H9 (cell line): ENCODE measurements at regions not wholly inside any gene's neighbourhood (a gene's known extent, or its start where the extent isn't known, plus 50 kb on each side); places are given as distances from the start of the nearest gene placed in this dataset.

Experiments
- DNase-seq: peaks from one replicate; pipeline ENCODE4 v3.0.0-alpha.2; 2017
- H2AFZ ChIP-seq: one replicate; pipeline ENCODE4 v1.6.1; 2013; ENCODE audit warnings: mild to moderate bottlenecking, low read length, control low read depth, moderate library complexity
- H2AK5ac ChIP-seq: 2 replicates; pipeline ENCODE4 v1.6.1; 2013; ENCODE audit warnings: low read length, control low read depth, mixed read lengths; ENCODE audit not compliant: insufficient read length
- H2BK120ac ChIP-seq: one replicate; pipeline ENCODE4 v1.6.1; 2013; ENCODE audit warnings: low read depth, mild to moderate bottlenecking, low read length, control low read depth, inconsistent platforms; ENCODE audit not compliant: poor library complexity, severe bottlenecking
- H2BK12ac ChIP-seq: 2 replicates; pipeline ENCODE4 v1.6.1; 2013; ENCODE audit warnings: low read length, control low read depth, mixed read lengths, low read depth; ENCODE audit not compliant: insufficient read length
- H2BK15ac ChIP-seq: 2 replicates; pipeline ENCODE4 v1.6.1; 2013; ENCODE audit warnings: low read depth, low read length, control low read depth
- H2BK20ac ChIP-seq: one replicate; pipeline ENCODE4 v1.6.1; 2013; ENCODE audit warnings: low read depth, mild to moderate bottlenecking, low read length, control low read depth, inconsistent platforms; ENCODE audit not compliant: poor library complexity, severe bottlenecking
- H2BK5ac ChIP-seq: 2 replicates; pipeline ENCODE4 v1.6.1; 2013; ENCODE audit warnings: low read length, control low read depth, mixed read lengths; ENCODE audit not compliant: insufficient read length
- H3K14ac ChIP-seq: 2 replicates; pipeline ENCODE4 v1.6.1; 2013; ENCODE audit warnings: low read length, control low read depth; ENCODE audit not compliant: insufficient read depth
- H3K18ac ChIP-seq: 2 replicates; pipeline ENCODE4 v1.6.1; 2013; ENCODE audit warnings: low read depth, mild to moderate bottlenecking, mixed read lengths, low read length, control low read depth; ENCODE audit not compliant: insufficient read length
- H3K23ac ChIP-seq: 2 replicates; pipeline ENCODE4 v1.6.1; 2013; ENCODE audit warnings: low read length, control low read depth, mixed read lengths, low read depth; ENCODE audit not compliant: insufficient read length
- H3K23me2 ChIP-seq: 2 replicates; pipeline ENCODE4 v1.6.1; 2013; ENCODE audit warnings: low read depth, mild to moderate bottlenecking, mixed read lengths, low read length, control low read depth; ENCODE audit not compliant: insufficient read length, poor library complexity, severe bottlenecking
- H3K27ac ChIP-seq: 2 replicates; pipeline ENCODE4 v1.5.1; 2013; ENCODE audit warnings: low read length, control low read depth, mixed read lengths, low read depth; ENCODE audit not compliant: insufficient read length
- H3K27me3 ChIP-seq: 2 replicates; pipeline ENCODE4 v1.6.1; 2013; ENCODE audit warnings: low read length, control low read depth, inconsistent platforms; ENCODE audit not compliant: insufficient read depth
- H3K4ac ChIP-seq: 2 replicates; pipeline ENCODE4 v1.6.1; 2013; ENCODE audit warnings: low read depth, mild to moderate bottlenecking, control low read depth, inconsistent platforms, low read length, moderate library complexity
- H3K4me1 ChIP-seq: 2 replicates; pipeline ENCODE4 v1.6.1; 2013; ENCODE audit warnings: low read length, control low read depth, inconsistent platforms; ENCODE audit not compliant: insufficient read depth
- H3K4me2 ChIP-seq: 2 replicates; pipeline ENCODE4 v1.6.1; 2013; ENCODE audit warnings: low read length, control low read depth, mixed read lengths; ENCODE audit not compliant: insufficient read length, insufficient read depth
- H3K56ac ChIP-seq: 2 replicates; pipeline ENCODE4 v1.6.1; 2013; ENCODE audit warnings: low read depth, mild to moderate bottlenecking, mixed read lengths, low read length, control low read depth; ENCODE audit not compliant: insufficient read length
- H3K79me1 ChIP-seq: 2 replicates; pipeline ENCODE4 v1.6.1; 2013; ENCODE audit warnings: low read depth, mild to moderate bottlenecking, moderate library complexity, low read length, control low read depth, inconsistent platforms; ENCODE audit not compliant: insufficient read depth, poor library complexity, severe bottlenecking
- H3K79me2 ChIP-seq: 2 replicates; pipeline ENCODE4 v1.6.1; 2013; ENCODE audit warnings: low read length, control low read depth, inconsistent platforms; ENCODE audit not compliant: insufficient read depth
- H3K9ac ChIP-seq: 2 replicates; pipeline ENCODE4 v1.6.1; 2013; ENCODE audit warnings: low read length, control low read depth, mixed read lengths; ENCODE audit not compliant: insufficient read length; ENCODE audit errors: extremely low read depth
- H3K9me3 ChIP-seq: one replicate; pipeline ENCODE4 v1.6.1; 2013; ENCODE audit warnings: low read depth, low read length, inconsistent platforms; ENCODE audit not compliant: control insufficient read depth
- H3T11ph ChIP-seq: one replicate; pipeline ENCODE4 v1.6.1; 2013; ENCODE audit warnings: mild to moderate bottlenecking, low read length, control low read depth, inconsistent platforms
- H4K20me1 ChIP-seq: one replicate; pipeline ENCODE4 v1.6.1; 2013; ENCODE audit not compliant: control insufficient read depth, insufficient read length, insufficient read depth
- H4K5ac ChIP-seq: 2 replicates; pipeline ENCODE4 v1.6.1; 2013; ENCODE audit warnings: low read depth, mild to moderate bottlenecking, mixed read lengths, low read length, control low read depth; ENCODE audit not compliant: insufficient read length
- H4K8ac ChIP-seq: replicated peaks from 2 replicates; pipeline ENCODE4 v1.6.1; 2013; ENCODE audit warnings: low read length, control low read depth, mixed read lengths, low read depth; ENCODE audit not compliant: insufficient read length
- H4K91ac ChIP-seq: 2 replicates; pipeline ENCODE4 v1.6.1; 2013; ENCODE audit warnings: low read depth, mild to moderate bottlenecking, moderate library complexity, mixed read lengths, low read length, control low read depth; ENCODE audit not compliant: insufficient read length
- H3K27ac Mint-ChIP-seq, 3 experiments: 2 replicates in 2 of 3; 3 replicates in 1 of 3; pipeline ENCODE4 v1.8.0; 2020 to 2021; ENCODE audit warnings: mixed read lengths in 3 of 3, mild to moderate bottlenecking in 1 of 3, moderate library complexity in 1 of 3
- H3K27me3 Mint-ChIP-seq: 2 replicates; pipeline ENCODE4 v1.8.0; 2021; ENCODE audit warnings: low read depth, mild to moderate bottlenecking, moderate library complexity, mixed read lengths
- H3K36me3 Mint-ChIP-seq, 3 experiments: 2 replicates in 2 of 3; 3 replicates in 1 of 3; pipeline ENCODE4 v1.8.0; 2020 to 2021; ENCODE audit warnings: low read depth in 3 of 3, mixed read lengths in 3 of 3; ENCODE audit not compliant: insufficient read depth in 1 of 3
- H3K4me1 Mint-ChIP-seq, 2 experiments: 2 replicates each; pipeline ENCODE4 v1.8.0; 2020; ENCODE audit warnings: mixed read lengths in 2 of 2
- H3K4me3 Mint-ChIP-seq, 2 experiments: 2 replicates in 1 of 2; 3 replicates in 1 of 2; pipeline ENCODE4 v1.8.0; 2020 to 2021; ENCODE audit warnings: mild to moderate bottlenecking in 2 of 2, mixed read lengths in 2 of 2, moderate library complexity in 1 of 2
- H3K9me3 Mint-ChIP-seq, 2 experiments: 2 replicates in 1 of 2; 3 replicates in 1 of 2; pipeline ENCODE4 v1.8.0; 2020; ENCODE audit warnings: mild to moderate bottlenecking in 2 of 2, mixed read lengths in 2 of 2, moderate library complexity in 1 of 2
- WGBS: extraction: QIAGEN DNeasy Blood & Tissue Kit; methylation state at CpG from one replicate; pipeline ENCODE4 v1.1.7; 2013; ENCODE audit warnings: missing lambda C conversion rate, low lambda C conversion rate, mixed read lengths; ENCODE audit not compliant: insufficient read length; ENCODE audit errors: extremely low coverage; 5-methylcytosine and 5-hydroxymethylcytosine counted together
- TF ChIP-seq, protein P1 (sequence below): fragments of 200-600 bp; sonication (generic); conservative IDR thresholded peaks from 3 replicates; pipeline ENCODE4 v1.8.0; 2021; ENCODE audit warnings: antibody characterized with exemption, mild to moderate bottlenecking

DNA sequence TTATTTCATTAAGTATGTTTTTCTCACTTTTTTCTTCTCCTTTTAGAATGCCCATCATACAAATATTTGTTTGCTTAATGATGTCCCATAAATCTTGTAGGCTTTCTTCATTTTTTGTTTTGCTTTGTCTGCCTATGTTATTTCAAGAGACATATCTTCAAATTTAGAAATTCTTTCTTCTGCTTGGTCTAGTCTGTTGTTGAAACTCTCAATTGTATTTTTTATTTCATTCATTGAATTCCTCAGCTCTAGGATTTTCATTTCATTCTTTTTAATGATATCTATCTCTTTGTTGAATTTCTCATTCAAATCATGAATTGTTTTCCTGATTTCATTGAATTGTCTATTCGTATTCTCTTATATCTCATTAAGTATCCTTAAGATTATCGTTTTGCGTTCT is 125.1 kb upstream of the VIPR2 start:
- Mint-ChIP-seq H3K27me3 (no peaks in the 10 kb centered on the region; the same call in 1 of the 2 replicates), H3K9me3 (peaks cover 26 to 94% of the 10 kb centered on the region in 2 experiments), H3K36me3 (peaks cover 0 to 39% (median 6%) of the 10 kb centered on the region in 3 experiments; a peak in 4 of 7 replicates), H3K4me1 (no peaks in the 10 kb centered on the region), H3K4me3 (no peak overlapping the region), H3K27ac (no peak overlapping the region)
- Histone ChIP-seq H3K23me2 (no peaks in the 10 kb centered on the region), H3K27me3 (no peaks in the 10 kb centered on the region), H3K79me1 (no peaks in the 10 kb centered on the region), H3K4me1 (no peaks in the 10 kb centered on the region), H2BK120ac (no peak overlapping the region), H3K79me2 (no peaks in the 10 kb centered on the region), H3K4ac (no peak overlapping the region), H3K14ac (no peak overlapping the region), H3K9ac (no peak overlapping the region), H3K27ac (no peak overlapping the region), H3K18ac (no peak overlapping the region), H2BK5ac (no peak overlapping the region), H2AK5ac (no peak overlapping the region), H2AFZ (no peak overlapping the region), H4K5ac (no peak overlapping the region), H3K4me2 (no peak overlapping the region), H2BK20ac (no peak overlapping the region), H2BK12ac (no peak overlapping the region), H4K8ac (no peak overlapping the region), H3K23ac (no peak overlapping the region), H2BK15ac (no peak overlapping the region), H4K91ac (no peak overlapping the region), H4K20me1 (no peaks in the 10 kb centered on the region), H3T11ph (no peak overlapping the region), H3K56ac (no peak overlapping the region), H3K9me3 (peaks cover 7% of the 10 kb centered on the region)
- no CpG with 5 or more reads among the region's 3 CpGs for WGBS
- TF ChIP-seq, protein P1, sequence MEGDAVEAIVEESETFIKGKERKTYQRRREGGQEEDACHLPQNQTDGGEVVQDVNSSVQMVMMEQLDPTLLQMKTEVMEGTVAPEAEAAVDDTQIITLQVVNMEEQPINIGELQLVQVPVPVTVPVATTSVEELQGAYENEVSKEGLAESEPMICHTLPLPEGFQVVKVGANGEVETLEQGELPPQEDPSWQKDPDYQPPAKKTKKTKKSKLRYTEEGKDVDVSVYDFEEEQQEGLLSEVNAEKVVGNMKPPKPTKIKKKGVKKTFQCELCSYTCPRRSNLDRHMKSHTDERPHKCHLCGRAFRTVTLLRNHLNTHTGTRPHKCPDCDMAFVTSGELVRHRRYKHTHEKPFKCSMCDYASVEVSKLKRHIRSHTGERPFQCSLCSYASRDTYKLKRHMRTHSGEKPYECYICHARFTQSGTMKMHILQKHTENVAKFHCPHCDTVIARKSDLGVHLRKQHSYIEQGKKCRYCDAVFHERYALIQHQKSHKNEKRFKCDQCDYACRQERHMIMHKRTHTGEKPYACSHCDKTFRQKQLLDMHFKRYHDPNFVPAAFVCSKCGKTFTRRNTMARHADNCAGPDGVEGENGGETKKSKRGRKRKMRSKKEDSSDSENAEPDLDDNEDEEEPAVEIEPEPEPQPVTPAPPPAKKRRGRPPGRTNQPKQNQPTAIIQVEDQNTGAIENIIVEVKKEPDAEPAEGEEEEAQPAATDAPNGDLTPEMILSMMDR = no peak
- DNase-seq = no peak
